HCT116 (cell line): ENCODE measurements at regions not wholly inside any gene's neighbourhood (a gene's known extent, or its start where the extent isn't known, plus 50 kb on each side); places are given as distances from the start of the nearest gene placed in this dataset.

Source experiments
- ATAC-seq: fragments of 200-7000 bp; cut with Tn5 transposase; 2 replicates; pipeline ENCODE4 v1.9.1; 2020; ENCODE audit warnings: mild to moderate bottlenecking, moderate library complexity
- BruUV-seq: library from RNA; stranded (reverse); fragments of 400-500 nt; replicated peaks from 2 replicates; lab custom pipeline; 2021; lab: Mats Ljungman, UMichigan
- CTCF ChIA-PET: fragments of 300-600 bp; sonication (Branson Sonifier 250); formaldehyde crosslinking; loops from one replicate; lab custom pipeline; 2021; ENCODE audit warnings: antibody characterized with exemption; lab: Charles Lee
- POLR2A ChIA-PET: fragments of 300-600, 350-600 bp; sonication (Branson Sonifier 250); formaldehyde crosslinking; loops from one replicate; lab custom pipeline; 2021; ENCODE audit warnings: antibody characterized with exemption; lab: Charles Lee
- RAD21 ChIA-PET, 2 experiments: fragments of 300-600 bp; sonication (Branson Sonifier 250); formaldehyde crosslinking; loops; one replicate each; lab custom pipeline; 2023; ENCODE audit warnings: low total read pairs in 2 of 2; ENCODE audit not compliant: uncharacterized antibody in 2 of 2, unreplicated experiment in 2 of 2, low non-redundant PET in 1 of 2; lab: Charles Lee
- DNase-seq: peaks from one replicate; pipeline ENCODE4 v3.0.0-alpha.2; 2010; ENCODE audit warnings: low read depth, low spot score
- H2AFZ ChIP-seq: fragments of 200-600 bp; shearing (Covaris generic), sonication (generic); 2 replicates; pipeline ENCODE4 v1.6.1; 2017; ENCODE audit warnings: low read depth, mixed run types, mixed read lengths, antibody characterized with exemption, low read length; ENCODE audit not compliant: poor library complexity, severe bottlenecking
- H3K27ac ChIP-seq: 2 replicates; pipeline ENCODE4 v1.5.1; 2012; ENCODE audit warnings: low read depth, low read length
- H3K27me3 ChIP-seq: fragments of 200-600 bp; sonication (generic); 2 replicates; pipeline ENCODE4 v1.6.1; 2016; ENCODE audit warnings: mixed run types, low read length, mixed read lengths; ENCODE audit not compliant: insufficient read depth
- H3K36me3 ChIP-seq, 2 experiments: fragments of 200-500 bp in 1 of 2; fragments of 200-600 bp in 1 of 2; sonication (Bioruptor generic) in 1 of 2; sonication (generic) in 1 of 2; 2 replicates each; pipeline versions ENCODE4 v1.5.1 to v1.6.1; 2014 to 2016; ENCODE audit warnings: low read length in 2 of 2, inconsistent platforms in 1 of 2, mixed read lengths in 1 of 2, mixed run types in 1 of 2; ENCODE audit not compliant: insufficient read depth in 2 of 2, control insufficient read depth in 1 of 2
- H3K4me1 ChIP-seq, 2 experiments: fragments of 200-600 bp in 1 of 2; sonication (generic) in 1 of 2; 2 replicates each; pipeline versions ENCODE4 v1.5.1 to v1.6.1; 2012 to 2017; ENCODE audit warnings: low read length in 2 of 2, inconsistent platforms in 1 of 2, mild to moderate bottlenecking in 1 of 2, mixed read lengths in 1 of 2, mixed run types in 1 of 2, moderate library complexity in 1 of 2; ENCODE audit not compliant: insufficient read depth in 2 of 2, control insufficient read depth in 1 of 2
- H3K4me2 ChIP-seq: fragments of 200-600 bp; sonication (generic); 2 replicates; pipeline ENCODE4 v1.6.1; 2017; ENCODE audit warnings: mixed run types, low read length, mixed read lengths
- H3K4me3 ChIP-seq, 2 experiments: fragments of 200-600 bp in 1 of 2; sonication (generic) in 1 of 2; replicated peaks in 1 of 2; 2 replicates each; pipeline ENCODE4 v1.5.1; 2011 to 2016; ENCODE audit warnings: low read length in 2 of 2, control low read depth in 1 of 2, low read depth in 1 of 2, mild to moderate bottlenecking in 1 of 2, mixed read lengths in 1 of 2, mixed run types in 1 of 2
- H3K79me2 ChIP-seq: fragments of 200-600 bp; sonication (generic); 2 replicates; pipeline ENCODE4 v1.6.1; 2017; ENCODE audit warnings: mild to moderate bottlenecking, mixed run types, low read length, moderate library complexity, mixed read lengths; ENCODE audit not compliant: insufficient read depth
- H3K9ac ChIP-seq: fragments of 200-600 bp; sonication (generic); 2 replicates; pipeline ENCODE4 v1.6.1; 2016; ENCODE audit warnings: low read length, mixed read lengths
- H3K9me2 ChIP-seq: fragments of 200-600 bp; sonication (generic), shearing (Covaris generic); 2 replicates; pipeline ENCODE4 v1.6.1; 2017; ENCODE audit warnings: mixed run types, mild to moderate bottlenecking, moderate library complexity; ENCODE audit not compliant: insufficient read depth
- H3K9me3 ChIP-seq, 2 experiments: fragments of 200-500 bp in 1 of 2; fragments of 200-600 bp in 1 of 2; sonication (Bioruptor generic) in 1 of 2; sonication (generic) in 1 of 2; 2 replicates each; pipeline ENCODE4 v1.6.1; 2014 to 2017; ENCODE audit warnings: low read length in 2 of 2, mixed read lengths in 2 of 2, inconsistent platforms in 1 of 2, low read depth in 1 of 2, mild to moderate bottlenecking in 1 of 2, mixed run types in 1 of 2, moderate library complexity in 1 of 2; ENCODE audit not compliant: control insufficient read depth in 1 of 2, insufficient read depth in 1 of 2
- H4K20me1 ChIP-seq: fragments of 200-600 bp; sonication (generic), shearing (Covaris generic); 2 replicates; pipeline ENCODE4 v1.6.1; 2017; ENCODE audit warnings: mixed run types, mild to moderate bottlenecking, moderate library complexity; ENCODE audit not compliant: insufficient read depth
- CEBPB ChIP-seq: IDR thresholded peaks from 2 replicates; pipeline ENCODE4 v1.6.1; 2012; ENCODE audit warnings: low read depth
- EGR1 ChIP-seq: IDR thresholded peaks from 2 replicates; pipeline ENCODE4 v1.6.1; 2012; ENCODE audit warnings: low read depth
- EZH2 ChIP-seq: fragments of 200-600 bp; sonication (generic); IDR thresholded peaks from 2 replicates; pipeline ENCODE4 v1.6.1; 2017; ENCODE audit warnings: antibody characterized with exemption, mixed run types
- FOSL1 ChIP-seq: IDR thresholded peaks from 2 replicates; pipeline ENCODE4 v1.6.1; 2012; ENCODE audit warnings: low read depth
- JUND ChIP-seq: IDR thresholded peaks from 2 replicates; pipeline ENCODE4 v1.6.1; 2012
- POLR2A ChIP-seq: IDR thresholded peaks from 2 replicates; pipeline ENCODE4 v1.7.0; 2011; ENCODE audit warnings: borderline replicate concordance; ENCODE audit not compliant: insufficient read depth, insufficient read length; ENCODE audit errors: extremely low read depth
- POLR2AphosphoS5 ChIP-seq: IDR thresholded peaks from 2 replicates; pipeline ENCODE4 v1.6.1; 2011; ENCODE audit warnings: mild to moderate bottlenecking, low read depth, low read length, moderate library complexity
- SP1 ChIP-seq: IDR thresholded peaks from 2 replicates; pipeline ENCODE4 v1.6.1; 2012; ENCODE audit warnings: low read depth
- SRF ChIP-seq: IDR thresholded peaks from 2 replicates; pipeline ENCODE4 v1.6.1; 2012; ENCODE audit warnings: low read depth
- YY1 ChIP-seq: IDR thresholded peaks from 2 replicates; pipeline ENCODE4 v1.6.1; 2011; ENCODE audit warnings: low read length, low read depth, moderate library complexity, mild to moderate bottlenecking; ENCODE audit not compliant: insufficient replicate concordance; ENCODE audit errors: extremely low read depth
- ZFX ChIP-seq: fragments of 450-650 bp; IDR thresholded peaks from 2 replicates; pipeline ENCODE4 v1.6.1; 2017
- ZNF274 ChIP-seq: fragments of 200-500 bp; sonication (Bioruptor generic); IDR thresholded peaks from 2 replicates; pipeline ENCODE4 v1.6.1; 2014; ENCODE audit warnings: mild to moderate bottlenecking, low read depth, low read length, inconsistent platforms
- intact Hi-C: fragments of 100-400 bp; cut with micrococcal nuclease; formaldehyde crosslinking; loops from 2 replicates; pipeline ENCODE4 v1.10.0; 2022
- TF ChIP-seq, protein P1 (sequence below): IDR thresholded peaks from 2 replicates; pipeline ENCODE4 v1.6.1; 2012
- TF ChIP-seq, protein P2 (sequence below): IDR thresholded peaks from 2 replicates; pipeline ENCODE4 v1.6.1; 2011; ENCODE audit warnings: mild to moderate bottlenecking, low read length, moderate library complexity; ENCODE audit not compliant: insufficient replicate concordance; ENCODE audit errors: extremely low read depth

DNA sequence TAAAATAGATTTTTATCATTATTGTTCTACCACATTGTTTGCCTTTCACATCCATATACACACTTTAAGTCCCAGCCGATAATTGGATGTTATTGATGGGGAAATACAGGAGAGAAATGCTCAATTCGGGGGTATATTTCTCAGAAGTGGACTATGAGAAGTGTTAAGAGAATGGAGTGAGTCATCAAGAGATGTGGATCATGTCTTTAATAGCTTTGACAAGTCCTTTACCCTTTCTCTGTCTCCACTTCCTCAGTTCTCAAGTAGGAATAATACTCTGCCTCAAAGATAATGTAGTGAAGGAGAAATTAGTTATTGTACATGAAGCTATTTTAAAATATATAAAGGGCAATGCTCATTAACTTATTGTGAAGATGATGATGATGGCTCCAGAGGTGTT, 1017.6 kb upstream of the PIK3C3 start:
- H3K4me1 ChIP-seq: no peaks in the 10 kb centered on the region
- ChIA-PET CTCF (no interaction called here), POLR2A (no interaction called here)
- ATAC-seq: no peak
- no peaks in the 10 kb centered on the region for H3K27me3 ChIP-seq
- no peaks in the 10 kb centered on the region for H3K9me2 ChIP-seq
- DNase-seq: no peak
- intact Hi-C loops: no loop called here
- H3K4me3 ChIP-seq: no peak overlapping the region
- H3K36me3 ChIP-seq: no peaks in the 10 kb centered on the region
- no TSS peak for BruUV-seq
- H3K79me2 ChIP-seq: no peaks in the 10 kb centered on the region
- no peak overlapping the region for H3K27ac ChIP-seq
- TF ChIP-seq SP1: no peak
- no peak for TF ChIP-seq JUND
- no peak for TF ChIP-seq ZFX
- no peak for TF ChIP-seq ZNF274
- no peak for TF ChIP-seq EZH2
- TF ChIP-seq, protein P1, sequence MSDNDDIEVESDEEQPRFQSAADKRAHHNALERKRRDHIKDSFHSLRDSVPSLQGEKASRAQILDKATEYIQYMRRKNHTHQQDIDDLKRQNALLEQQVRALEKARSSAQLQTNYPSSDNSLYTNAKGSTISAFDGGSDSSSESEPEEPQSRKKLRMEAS: no peak
- no peak for TF ChIP-seq POLR2A
- TF ChIP-seq SRF: no peak
- TF ChIP-seq CEBPB: no peak
- TF ChIP-seq, protein P2, sequence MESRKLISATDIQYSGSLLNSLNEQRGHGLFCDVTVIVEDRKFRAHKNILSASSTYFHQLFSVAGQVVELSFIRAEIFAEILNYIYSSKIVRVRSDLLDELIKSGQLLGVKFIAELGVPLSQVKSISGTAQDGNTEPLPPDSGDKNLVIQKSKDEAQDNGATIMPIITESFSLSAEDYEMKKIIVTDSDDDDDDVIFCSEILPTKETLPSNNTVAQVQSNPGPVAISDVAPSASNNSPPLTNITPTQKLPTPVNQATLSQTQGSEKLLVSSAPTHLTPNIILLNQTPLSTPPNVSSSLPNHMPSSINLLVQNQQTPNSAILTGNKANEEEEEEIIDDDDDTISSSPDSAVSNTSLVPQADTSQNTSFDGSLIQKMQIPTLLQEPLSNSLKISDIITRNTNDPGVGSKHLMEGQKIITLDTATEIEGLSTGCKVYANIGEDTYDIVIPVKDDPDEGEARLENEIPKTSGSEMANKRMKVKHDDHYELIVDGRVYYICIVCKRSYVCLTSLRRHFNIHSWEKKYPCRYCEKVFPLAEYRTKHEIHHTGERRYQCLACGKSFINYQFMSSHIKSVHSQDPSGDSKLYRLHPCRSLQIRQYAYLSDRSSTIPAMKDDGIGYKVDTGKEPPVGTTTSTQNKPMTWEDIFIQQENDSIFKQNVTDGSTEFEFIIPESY: no peak
- TF ChIP-seq POLR2AphosphoS5: no peak
- TF ChIP-seq EGR1: no peak
- TF ChIP-seq FOSL1: no peak
- no peak for TF ChIP-seq YY1
- TF ChIP-seq, all 23 proteins: peak for 0
- H3K9ac ChIP-seq: no peak overlapping the region
- H3K9me3 ChIP-seq: peaks cover 12 to 26% of the 10 kb centered on the region in 2 experiments; a peak in 2 of 4 replicates
- no peak overlapping the region for H3K4me2 ChIP-seq
- H4K20me1 ChIP-seq: no peaks in the 10 kb centered on the region
- H2AFZ ChIP-seq: no peak overlapping the region
- RAD21 ChIA-PET: no interaction called here
